Muscle of arm (tissue), 1 donor: ENCODE measurements at regions not wholly inside any gene's neighbourhood (a gene's known extent, or its start where the extent isn't known, plus 50 kb on each side); places are given as distances from the start of the nearest gene placed in this dataset.
A peak's percentile ranks its signal among the peaks of the same experiment; 100 is the strongest.

Source experiments
- DNase-seq: peaks from one replicate; pipeline ENCODE4 v3.0.0-alpha.2; 2013

DNA sequence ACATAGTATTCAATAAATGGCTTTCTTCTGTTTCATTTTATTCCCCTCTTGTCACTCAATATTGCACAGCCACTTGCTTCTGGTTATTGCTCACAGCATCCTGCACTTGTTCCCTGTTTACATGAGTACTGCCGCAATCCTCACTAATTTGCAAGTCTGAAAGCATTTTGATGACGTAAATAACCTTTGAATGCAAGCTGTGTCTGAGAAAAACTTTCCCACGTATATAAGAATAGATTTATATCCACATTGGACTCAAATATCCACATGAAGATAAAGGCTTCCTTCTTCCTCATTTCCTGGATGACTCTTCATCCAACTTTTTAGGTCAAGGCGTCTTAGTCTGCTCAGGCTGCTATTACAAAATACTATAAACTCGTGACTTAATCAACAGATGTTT lies 88.2 kb upstream of the DAP start:
- no peak for DNase-seq

DNA sequence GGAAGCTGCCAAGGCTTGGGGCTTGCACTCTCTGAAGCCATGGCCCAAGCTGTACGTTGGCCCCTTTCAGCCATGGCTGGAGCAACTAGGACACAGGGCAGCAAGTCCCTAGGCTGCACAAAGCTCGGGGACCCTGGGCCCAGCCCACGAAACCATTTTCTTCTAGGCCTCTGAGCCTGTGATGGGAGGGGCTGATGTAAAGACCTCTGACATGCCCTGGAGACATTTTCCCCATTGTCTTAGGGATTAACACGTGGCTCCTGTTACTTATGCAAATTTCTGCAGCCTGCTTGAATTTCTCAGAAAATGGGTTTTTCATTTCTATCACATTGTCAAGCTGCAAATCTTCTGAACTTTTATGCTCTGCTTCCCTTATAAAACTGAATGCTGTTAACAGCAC lies 83.0 kb upstream of the DAP start:
- DNase-seq = no peak

DNA sequence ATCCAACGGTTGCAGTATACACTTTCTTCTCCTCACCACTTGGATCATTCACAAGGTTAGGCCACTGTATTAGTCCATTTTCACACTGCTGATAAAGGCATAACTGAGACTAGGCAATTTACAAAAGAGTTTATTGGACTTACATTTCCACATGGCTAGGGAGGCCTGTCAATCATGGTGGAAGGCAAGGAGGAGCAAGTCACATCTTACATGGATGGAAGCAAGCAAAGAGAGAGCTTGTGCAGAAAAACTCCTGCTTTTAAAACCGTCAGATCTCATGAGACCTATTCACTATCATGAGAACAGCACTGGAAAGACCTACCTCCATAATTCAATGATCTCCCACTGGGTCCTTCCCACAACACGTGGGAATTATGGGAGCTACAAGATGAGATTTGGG lies 81.8 kb upstream of the DAP start:
- DNase-seq = no peak

- DNase-seq = no peak
Measured at GRCh38 chr5:10839916-10840599, 79.0 kb upstream of the DAP start.

DNA sequence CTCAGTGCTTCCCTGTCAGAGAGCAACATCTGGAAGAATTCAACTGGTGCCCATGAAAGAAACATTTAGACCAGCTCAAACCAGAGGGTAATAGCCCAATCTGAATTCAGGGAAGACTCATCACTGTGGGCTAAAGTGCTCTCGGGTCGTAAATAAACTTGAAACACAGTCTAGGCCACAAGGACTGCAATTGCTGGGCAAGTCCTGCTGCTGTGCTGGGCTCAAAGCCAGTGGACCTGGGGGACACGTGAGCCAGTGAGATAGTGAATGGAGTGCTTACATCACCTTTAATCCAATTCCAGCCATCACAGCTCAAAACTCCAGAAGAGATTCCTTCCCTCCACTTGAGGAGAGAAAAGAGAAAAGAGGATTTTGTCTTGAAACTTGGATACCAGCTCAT lies 78.1 kb upstream of the DAP start:
- no peak for DNase-seq

DNA sequence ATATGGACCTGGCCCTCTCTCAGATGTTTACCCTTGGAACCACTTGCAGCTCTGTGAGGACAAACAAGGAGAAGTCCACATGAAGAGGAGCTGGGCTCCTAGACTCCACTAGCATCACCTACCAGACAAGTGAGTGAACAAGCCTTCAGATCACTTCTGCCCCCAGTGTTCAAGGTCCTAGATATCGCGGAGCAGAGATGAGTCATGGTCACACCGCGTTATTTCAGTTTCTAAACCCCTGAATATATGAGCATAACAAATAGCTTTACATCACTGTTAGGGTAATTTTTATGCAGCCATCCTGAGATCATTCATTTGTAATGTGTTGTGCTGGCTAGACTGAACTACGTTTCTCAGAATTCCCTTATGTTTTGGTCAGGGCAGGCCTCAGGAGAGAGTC lies 77.0 kb upstream of the DAP start:
- DNase-seq = no peak

- no peak for DNase-seq
Measured at GRCh38 chr5:10836986-10837385, 76.0 kb upstream of the DAP start.

DNA sequence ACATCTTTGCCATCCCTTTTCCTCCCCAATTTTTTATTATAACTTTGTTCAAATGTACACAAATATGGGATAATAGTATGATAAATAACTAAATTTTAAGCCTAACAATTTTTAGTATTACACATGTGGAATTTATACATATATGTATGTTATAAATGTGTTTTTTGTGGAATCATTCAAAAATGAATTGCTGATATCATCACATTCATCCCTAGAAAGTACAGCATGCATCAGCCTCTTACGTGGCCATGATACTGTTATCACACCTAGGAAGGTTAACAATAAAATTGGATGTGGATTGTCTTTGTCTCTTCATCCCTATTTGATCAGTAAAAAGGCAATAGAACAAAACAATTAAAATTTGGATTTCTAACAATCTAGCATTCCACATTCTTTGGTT lies 73.7 kb upstream of the DAP start:
- DNase-seq = no peak

DNA sequence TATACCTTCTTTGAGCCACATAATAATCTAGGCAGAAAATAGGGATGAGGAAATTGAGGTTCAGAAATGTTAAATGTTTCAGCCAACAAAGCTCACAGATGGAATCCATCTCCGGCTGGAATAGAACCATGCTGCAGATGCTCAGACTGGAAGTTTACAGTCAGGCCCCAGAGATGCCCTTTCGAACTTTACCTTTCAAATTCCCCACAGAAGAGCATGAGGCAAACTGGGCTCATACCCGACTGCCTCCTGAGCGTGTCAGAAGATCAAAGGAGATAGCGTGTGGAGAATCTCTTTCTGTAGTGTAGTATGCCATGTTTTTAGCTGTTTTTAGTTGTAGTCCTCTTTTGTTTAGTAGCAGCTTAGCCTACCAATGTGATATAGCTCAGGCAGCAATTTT lies 72.0 kb upstream of the DAP start:
- DNase-seq = peak; percentile 68

DNA sequence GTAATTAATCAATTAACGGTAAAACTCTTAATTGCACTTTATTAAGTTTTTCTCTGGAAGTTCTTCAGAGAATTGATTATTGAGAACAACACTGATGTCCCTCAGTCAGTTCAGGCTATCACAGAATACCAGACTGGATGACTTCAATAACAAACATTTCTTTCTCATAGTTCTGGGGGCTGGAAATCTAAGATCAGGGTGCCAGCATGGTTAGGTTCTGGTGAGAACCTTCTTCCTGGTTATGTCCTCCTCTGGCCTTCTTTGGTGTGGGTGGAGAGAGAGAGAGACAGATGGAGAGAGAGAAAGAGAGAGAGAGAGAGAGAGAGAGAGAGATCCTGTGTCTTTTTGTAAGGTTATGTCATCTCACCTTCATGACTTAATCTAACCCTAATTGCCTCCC lies 71.4 kb upstream of the DAP start:
- no peak for DNase-seq

DNA sequence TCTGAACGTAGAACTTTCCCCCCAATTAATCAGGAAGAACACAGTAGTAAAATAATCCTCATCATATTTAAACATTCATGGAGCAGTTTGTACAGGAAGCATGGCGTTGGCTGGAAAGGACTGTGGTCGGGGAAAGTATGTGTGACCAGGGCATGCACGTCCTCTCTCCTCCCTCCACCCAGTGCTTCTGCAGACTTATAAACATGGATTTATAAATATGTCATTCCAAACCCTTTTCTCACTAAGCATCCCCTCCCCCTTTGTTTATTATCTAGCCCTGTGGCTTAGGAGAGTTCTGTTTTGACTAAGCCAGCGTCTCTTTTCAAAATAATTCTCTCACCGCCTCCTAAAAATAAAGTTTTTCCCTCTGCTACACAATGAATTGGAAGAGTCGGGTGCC lies 70.4 kb upstream of the DAP start:
- no peak for DNase-seq

DNA sequence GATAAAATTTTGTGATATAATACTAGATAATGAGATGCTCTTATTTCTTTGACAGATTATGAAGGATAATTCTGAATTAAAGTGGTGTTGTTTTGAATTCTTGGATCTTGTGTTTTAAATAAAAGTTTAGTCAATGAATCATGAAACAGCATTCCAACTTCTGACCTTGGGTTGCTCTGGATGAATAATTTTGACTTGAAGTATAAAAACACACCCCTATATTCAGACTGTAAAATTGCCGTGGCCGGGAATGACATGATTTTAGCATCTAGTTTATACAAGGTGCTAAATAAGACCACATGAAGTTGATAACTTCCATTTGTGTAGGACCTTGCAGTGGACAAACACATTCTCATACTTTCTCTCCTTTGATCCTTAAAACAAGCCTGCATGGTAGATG lies 67.2 kb upstream of the DAP start:
- DNase-seq = no peak

GRCh38 chr5:10827571-10827970 lies 66.5 kb upstream of the DAP start:
- DNase-seq = no peak

DNA sequence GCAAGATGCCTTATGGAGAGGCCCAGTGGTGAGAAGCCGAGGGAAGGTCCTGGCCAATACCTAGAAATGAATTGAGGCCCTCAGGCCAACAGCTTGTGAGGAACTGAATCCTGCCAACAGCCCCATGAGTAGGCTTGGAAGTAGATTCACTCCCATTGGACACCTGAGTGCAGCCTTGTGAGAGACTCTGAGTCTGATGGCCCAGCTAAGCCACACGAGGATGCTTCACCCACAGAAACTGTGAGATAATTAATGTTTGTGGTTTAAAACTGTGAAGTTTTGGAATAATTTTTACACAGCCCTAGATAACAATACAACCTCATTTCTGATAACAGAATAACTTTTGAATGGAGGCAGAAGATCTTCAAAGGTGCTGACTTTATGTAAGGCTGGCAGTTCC lies 65.9 kb upstream of the DAP start:
- no peak for DNase-seq

- DNase-seq = no peak
Measured at GRCh38 chr5:10825897-10826644, 65.0 kb upstream of the DAP start.

- DNase-seq = no peak
Measured at GRCh38 chr5:10812218-10812617, 51.2 kb upstream of the DAP start.
